ENCODE measurements at regions not wholly inside any gene's neighbourhood (a gene's known extent, or its start where the extent isn't known, plus 50 kb on each side); places are given as distances from the start of the nearest gene placed in this dataset.

GRCh38 chr4:121221608-121222007, 57.5 kb upstream of the TNIP3 start:
- DNase-seq, result no peak

GRCh38 chr4:121221201-121221600, 57.1 kb upstream of the TNIP3 start:
- DNase-seq, result no peak

- no peak for DNase-seq
Observed at GRCh38 chr4:121220698-121221097, 56.6 kb upstream of the TNIP3 start.

- no peak for DNase-seq
Observed at GRCh38 chr4:121219227-121219626, 55.1 kb upstream of the TNIP3 start.

GRCh38 chr4:121217351-121217750, 53.2 kb upstream of the TNIP3 start:
- DNase-seq, result peak; percentile 75

- DNase-seq, result no peak
Observed at GRCh38 chr4:121216461-121216860, 52.3 kb upstream of the TNIP3 start.

- DNase-seq, result no peak
Observed at GRCh38 chr4:121213940-121214339, 49.8 kb upstream of the TNIP3 start.

All from fibroblast of skin of right biceps (primary cell).